Muscle of arm (tissue), 1 donor: ENCODE measurements at regions not wholly inside any gene's neighbourhood (a gene's known extent, or its start where the extent isn't known, plus 50 kb on each side); places are given as distances from the start of the nearest gene placed in this dataset.

Experiments used
- DNase-seq: peaks from one replicate; pipeline ENCODE4 v3.0.0-alpha.2; 2013

DNA sequence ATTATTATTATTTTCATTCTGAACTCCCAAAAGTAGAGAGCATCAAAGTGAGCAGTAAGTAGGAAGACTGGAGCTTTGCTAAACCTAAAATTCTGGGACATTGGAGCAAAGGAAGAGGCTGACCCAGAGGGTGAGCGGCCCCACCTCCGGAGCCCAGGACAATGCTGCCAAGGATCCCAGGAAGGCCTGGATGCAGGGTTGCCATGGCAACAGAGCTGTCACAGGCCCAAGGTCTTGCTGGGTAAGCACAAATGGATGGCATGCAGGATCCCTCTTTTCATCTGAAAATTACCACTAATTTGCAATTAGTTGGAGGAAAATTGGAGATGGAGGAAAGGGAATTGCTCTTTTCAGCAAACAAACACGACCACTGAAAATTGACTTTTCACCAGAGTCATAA is 457.9 kb upstream of the CDH5 start:
- DNase-seq = no peak

DNA sequence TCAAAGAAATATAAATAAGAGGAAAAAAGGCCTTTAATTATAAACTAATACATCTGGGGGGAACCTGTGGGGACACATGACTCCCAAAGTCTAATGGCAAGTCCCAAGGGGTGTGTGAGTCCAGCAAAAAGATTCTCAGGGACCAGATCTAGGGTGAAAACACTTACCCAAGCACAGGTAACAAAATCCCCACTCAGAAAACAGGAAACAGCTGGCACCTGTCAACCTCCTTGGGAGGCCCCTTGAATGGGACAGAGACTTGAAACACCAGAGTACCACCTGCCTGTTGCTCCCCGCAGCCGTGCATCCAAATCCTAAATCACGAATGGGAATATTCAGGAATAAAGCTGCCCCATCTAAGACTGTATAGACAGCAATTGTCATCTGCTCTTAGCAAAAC is 461.2 kb upstream of the CDH5 start:
- DNase-seq = no peak

DNA sequence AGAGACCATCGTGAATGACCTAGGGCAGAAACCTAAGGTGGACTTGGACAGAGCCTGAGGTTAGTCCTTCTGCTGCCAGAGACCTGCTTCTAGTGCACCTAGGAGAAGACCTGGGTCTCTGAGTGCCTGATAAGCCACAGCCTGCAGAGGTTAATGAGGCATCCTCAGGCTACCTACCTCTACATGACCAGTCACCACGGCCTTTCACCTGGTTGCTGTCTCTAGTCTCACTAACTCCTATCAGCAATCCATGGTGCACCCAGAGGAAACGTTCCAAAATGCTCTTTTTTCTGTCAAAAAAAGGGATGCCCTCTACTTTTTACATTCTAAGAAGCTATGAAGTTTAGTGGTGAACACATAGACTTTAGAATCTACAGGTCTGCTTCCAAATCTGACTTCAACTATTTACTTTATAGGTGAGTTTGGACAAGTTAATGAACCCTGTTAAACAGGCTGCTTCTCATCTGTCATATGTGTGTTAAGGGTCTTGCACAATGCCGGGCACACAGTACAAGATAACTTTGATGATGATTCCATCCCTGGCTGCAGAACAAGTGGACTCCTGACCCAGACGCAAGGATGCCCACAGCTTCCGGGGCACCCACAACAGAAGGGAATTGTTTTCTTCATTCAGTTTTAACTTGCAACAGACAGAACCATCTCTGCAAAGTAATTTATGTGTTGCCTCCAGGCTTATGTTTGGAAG is 469.9 kb upstream of the CDH5 start:
- no peak for DNase-seq

DNA sequence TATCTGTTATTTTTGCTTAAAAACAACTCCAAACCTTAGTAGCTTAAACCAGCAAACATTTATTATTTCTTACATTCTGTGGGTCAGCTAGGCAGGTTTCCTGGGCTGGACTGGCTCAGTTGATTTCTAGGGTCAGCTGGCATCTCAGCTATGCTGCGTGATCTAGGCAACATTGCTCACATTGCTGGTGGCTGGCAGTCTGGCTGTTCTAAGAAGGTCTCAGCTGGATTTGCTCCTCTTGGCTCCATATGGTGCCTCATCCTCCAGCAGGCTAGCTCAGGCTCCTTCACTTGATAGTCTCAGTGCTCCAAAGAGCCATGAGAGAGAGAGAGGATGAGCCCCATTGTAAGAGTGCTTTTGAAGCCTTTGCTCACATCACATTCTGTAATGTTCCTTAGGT is 470.6 kb upstream of the CDH5 start:
- no peak for DNase-seq

DNA sequence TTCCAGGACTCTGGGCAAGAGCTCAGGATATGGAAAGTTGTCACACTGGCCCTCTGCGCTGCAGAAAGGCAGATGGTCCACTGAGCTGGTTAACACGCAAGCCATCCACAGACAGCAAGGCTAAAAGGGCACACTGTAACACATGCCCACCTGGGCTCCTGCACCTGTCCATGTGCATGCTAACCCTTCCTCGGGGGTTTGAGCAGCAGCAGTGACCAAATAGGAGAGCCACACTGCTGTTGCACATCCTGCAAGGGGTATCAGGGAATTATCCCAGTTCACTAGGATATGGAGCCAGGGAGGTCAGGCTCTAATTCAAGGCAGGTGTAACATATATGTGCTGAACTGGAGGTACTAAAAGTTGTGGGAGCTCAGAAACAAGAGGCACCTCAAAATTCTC is 471.0 kb upstream of the CDH5 start:
- DNase-seq = no peak

DNA sequence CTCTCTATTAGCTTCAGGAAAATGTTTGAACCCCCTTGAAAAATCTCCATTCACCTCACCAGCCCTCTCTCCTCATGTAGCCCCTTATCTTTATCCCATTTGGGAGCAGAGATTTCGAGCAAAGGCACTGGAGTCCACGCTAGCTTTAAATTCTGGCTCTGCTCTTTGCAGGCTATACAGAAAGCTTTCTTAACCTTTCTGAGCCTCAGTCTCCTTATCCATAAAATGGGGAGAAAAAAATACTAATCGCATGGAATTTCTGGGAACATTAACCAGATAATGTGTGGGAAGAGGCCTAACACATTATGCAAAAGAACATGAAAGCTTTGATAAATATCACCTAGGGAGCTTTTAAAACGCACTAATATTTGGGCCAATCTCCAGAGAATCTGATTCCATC is 476.3 kb upstream of the CDH5 start:
- no peak for DNase-seq

DNA sequence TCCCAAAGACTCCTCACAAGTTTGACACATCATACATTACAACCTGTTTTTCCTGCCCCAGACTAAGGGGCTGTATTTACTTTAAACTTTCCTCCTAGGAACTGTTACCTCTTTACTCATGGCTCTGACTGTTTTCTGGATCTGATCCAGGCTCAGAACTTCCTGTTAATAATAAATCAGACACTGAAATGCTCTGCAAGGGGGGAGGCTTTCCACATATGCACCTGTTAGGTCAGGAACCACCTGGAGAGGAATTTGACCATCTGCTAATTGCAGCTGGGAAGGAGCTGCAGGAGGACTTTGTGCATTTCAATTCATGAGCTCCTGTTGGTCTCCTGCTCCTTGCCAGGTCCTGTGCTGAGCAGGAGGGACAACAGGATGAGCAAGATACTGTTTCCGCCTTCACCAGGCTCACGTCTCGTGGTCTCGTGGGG is 476.9 kb upstream of the CDH5 start:
- no peak for DNase-seq

DNA sequence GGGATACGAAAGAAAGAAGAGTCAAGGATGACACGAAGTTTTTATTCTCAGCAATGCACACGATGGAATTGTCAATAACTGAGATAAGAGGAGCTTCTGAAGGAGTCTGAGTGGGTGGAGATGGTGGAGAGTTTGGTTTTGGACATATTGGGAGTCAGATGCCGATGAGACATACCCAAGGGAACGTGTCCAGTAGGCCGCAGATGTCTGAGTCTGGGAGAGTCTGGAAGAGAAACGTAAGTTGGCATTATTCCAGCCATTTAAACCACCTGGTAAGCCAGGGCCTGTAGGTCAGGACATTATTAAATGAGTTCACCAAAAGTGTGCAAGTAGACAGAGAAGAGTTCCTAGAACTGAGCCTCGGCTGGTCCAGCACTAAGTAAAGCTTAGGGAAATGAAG is 478.3 kb upstream of the CDH5 start:
- DNase-seq = no peak

DNA sequence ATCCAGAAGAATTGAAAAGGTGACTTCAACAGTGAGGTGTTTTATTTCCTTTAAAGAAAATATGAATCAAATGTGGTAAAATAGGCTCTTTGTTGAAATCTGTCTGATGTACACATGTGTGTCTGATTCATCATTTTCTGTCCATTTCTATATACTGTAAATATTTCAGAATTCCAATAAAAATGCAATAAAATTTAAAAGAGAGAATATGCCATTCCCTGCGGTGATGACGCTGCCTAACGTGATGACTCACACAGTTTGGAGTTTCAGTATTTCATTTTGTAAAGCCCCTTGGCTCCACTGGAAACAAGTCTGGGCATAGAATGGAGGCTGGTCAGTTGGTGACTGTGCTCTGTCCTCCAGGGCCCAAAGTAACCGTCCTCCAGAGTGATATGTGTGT is 482.5 kb upstream of the CDH5 start:
- no peak for DNase-seq

DNA sequence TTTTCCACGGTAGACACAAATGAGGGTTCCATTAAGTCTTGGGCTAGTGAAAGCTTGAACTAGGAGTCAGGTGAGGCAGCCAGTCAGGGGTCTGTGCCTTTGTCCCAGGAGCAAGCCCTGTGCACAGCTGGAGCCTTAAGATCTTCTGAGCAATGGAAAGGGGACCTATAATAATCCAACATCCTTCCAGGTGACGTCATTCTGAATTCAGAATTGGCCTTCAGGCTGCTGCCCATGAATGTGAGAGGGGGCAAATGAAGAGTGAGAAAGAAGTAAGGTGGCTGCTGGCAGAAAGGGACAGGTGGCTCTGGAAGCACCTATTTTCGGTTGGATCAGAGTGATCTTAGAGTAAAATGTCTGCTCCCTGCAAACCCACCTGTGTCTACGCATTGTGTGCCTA is 488.1 kb upstream of the CDH5 start:
- no peak for DNase-seq

DNA sequence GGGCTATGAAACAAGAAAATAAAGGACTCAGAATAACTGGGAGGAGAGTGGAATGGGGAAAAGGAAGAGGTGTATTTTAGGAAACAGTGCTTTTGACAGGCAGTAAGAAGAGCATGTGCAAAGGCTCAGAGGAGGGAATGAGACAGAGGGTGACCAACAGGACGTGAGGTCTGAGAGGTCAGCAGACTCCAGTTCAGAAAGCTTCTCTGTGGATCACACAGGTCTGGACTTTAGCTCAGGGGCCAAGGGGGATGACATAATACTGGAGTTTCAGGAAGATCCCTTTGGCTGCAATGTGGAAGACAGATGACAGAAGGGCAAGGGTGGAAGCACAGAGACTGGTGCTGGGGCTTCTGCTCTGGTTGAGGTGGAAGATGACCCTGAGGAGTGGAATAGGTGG is 489.9 kb upstream of the CDH5 start:
- DNase-seq = no peak

DNA sequence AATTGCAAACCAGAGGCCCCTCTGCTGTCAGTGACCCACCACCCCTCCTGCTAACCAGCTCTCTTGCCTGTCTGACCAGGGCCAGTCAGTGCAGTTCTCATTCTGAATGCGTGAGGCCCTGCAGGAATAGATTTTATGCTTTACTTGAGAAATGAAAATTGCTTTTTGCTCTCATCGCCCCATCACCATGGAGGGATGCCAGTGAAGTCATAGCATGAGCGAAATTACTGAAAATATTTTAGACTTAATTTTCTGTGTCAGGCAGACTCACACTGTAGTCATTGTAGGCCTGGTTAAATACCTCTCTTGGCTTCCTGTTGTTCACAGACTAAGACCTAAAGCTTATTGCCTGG is 490.5 kb upstream of the CDH5 start:
- DNase-seq = peak; percentile 35

DNA sequence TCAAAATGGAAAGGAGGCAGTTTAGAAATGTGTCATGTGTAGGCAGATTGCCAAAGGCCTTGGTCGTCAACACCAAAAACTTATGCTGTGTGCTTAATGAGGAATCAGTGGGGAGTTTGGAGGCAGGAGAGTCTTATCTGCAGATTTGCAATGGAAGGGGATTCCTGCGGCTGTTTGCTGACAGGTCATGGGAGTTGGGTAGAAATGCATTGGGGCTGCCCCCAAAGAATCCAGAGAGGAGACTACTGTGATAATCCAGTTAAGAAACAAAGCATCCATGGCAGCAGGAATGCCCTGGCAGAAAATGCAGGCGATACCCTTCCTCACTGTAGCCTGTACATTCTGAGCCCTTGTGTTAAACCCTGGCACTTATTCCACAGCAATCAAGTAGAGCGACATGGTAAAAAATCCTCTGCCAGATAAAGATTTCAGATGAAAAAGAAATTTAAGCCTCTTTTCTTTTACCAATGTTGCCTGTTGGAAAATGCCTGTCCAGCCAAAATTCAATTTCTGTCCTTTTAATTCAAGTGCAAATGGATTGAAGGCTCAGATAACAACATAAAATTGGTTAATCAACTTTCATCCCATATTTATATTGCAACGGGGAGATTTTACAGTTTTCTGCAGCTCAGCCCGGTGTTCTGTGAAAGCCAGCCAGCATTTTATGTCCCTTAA is 491.0 kb upstream of the CDH5 start:
- no peak for DNase-seq

DNA sequence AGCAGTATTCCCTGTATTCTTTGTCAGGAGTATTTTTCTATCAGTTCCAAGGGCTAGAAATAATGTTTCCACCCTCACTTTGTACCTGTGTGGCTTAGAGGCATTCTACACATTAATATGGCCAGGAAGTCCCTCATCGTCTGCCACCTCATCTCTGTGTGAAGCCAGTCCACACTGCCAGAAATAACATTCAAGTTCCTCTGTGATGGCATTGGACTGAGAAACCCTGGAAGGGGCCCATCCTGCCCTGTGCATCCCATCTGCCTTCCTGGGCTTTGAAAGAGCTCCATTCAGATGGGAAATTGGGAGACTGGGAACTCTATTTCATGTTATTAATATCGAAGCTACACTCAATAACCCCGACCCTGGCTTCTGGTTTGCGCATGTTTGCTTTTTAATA is 497.2 kb upstream of the CDH5 start:
- DNase-seq = no peak

DNA sequence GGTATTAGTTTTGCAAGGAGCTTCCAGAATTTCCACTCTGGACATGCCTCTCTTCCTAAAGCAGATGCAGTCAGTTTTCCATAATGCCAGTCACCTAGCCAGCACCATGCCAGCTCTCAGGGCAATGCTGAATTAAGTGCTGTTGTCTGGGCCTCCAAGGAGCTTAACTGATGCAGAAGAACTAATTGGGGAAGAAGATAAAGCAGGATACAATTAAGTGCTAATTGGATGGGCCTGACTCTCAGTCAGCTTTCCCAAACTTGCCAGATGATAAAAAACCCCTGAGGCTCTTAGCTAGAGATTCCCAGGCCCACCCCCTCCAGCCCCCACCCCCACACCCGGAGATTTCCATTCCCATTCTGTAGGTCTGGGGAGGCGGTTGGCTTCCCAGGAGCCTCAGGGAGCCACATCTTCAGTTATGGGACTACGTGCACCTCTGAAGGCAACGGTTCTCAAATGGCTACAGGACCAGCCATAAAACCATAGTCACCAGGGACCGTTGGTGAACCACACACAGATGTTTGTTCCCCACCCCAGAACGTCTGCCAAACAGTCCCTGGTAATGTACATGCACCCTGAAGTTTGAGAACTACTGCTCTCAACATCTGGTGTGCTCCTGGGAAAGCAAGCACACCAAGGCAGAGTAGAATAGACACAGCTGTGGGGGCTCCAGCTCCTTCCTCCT is 499.1 kb upstream of the CDH5 start:
- no peak for DNase-seq

DNA sequence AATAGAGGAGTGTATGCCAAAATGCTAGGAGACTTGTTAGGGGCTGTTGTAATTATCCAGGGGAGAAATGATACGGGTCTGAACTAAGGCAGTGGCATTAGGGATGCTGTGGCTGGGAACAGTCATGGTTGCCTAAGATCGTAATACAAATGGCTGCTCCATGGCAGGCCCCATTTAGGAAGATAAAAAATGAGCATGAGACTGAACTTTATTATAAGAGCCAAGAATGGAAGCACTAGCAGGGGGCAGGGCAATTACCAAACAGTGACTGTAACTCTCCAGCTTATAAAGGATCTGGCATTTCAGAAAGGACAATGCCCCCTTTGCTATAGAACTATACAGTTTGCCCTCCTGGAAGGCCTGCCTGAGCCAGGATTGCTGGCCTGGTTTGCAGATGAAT is 503.3 kb upstream of the CDH5 start:
- no peak for DNase-seq

DNA sequence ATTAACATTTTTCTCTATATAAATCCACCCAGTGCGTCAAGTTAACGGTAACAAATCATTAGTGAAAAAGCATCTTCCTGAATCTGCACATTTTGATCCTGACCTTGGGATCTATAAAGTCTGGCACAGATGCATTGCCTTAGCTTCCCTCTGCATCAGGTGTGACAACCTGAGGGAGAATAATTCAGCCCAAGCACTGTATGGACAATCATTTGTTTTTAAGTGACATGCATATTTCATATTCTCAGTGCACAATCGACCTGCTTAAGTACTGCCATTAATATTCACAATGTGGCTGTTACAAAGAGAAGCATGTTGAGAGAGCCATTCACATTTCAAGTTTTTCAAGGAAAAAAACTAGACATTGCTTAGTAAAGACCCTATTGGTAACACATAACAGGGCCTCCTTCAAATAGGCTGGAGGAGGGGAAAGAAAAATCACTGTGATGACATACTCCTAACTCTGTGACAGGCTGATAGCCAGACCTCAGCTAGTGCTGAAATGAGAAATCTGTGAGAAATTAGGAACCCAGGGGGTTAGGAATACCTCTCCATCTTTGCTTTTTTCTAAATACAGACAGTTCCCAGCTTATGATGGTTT is 505.3 kb upstream of the CDH5 start:
- no peak for DNase-seq

DNA sequence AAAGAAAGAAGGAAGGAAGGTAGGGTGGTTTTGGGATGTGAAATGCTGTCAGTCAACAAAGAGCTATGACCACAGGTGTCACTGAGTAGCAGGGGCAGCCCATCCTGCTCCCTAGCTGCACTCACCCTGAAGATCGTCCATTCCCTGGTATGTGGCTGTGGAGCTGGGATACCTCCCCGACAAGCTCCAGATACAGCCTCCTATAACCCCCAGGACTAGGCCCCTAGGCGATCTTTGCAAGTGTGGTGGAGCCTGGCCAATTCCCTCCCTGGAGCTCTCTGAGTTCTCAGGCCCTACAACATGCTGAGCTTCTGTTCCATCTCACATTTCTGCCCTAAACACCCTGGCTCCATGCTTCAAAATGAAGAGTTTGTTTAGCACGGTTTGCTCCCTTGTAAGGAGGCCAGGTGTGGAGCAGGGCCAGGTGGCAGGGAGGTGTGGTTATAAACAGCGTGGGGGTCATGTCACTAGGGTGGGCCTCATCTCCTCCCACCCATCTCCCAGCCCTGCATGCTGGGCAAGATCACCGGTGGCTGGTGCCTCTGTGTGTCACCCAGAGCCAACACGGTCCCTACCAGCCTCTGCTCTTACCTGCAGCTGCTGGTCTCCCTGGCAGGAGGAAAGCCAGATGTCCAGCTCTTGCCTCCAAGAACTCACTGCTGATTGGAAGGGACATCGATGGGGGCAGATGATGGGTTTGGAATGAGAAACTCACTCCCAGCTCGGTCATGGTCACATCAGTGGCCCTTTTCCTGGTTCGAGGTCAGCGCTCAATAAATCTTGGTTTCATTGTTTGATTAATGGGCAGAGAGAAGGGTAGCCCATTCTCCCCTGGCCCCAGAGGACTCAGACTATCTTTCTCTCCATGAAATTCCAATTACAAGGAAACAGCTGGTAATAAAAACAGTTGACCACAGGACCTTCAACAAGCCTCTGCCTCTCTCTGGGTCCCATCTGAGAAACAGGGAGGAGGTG is 511.0 kb upstream of the CDH5 start:
- DNase-seq = no peak

DNA sequence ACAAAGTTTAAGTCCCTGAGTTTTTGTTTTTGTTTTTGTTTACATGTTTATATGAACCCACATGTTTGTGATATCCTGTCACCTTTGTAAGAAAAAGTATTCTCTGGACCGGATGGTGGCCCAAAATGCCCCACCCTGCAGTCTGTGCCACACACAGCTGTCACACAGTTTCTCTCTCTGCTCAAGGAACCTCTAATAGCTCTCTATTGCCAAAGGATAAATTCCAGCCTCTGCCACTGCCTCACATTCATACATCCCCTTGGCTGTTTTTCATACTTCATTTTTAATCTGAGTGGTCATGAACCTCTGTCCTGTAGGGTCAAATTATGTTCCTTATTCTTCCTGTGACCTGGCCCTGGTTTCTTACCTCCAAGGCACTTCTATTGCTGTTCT is 520.3 kb upstream of the CDH5 start:
- no peak for DNase-seq

DNA sequence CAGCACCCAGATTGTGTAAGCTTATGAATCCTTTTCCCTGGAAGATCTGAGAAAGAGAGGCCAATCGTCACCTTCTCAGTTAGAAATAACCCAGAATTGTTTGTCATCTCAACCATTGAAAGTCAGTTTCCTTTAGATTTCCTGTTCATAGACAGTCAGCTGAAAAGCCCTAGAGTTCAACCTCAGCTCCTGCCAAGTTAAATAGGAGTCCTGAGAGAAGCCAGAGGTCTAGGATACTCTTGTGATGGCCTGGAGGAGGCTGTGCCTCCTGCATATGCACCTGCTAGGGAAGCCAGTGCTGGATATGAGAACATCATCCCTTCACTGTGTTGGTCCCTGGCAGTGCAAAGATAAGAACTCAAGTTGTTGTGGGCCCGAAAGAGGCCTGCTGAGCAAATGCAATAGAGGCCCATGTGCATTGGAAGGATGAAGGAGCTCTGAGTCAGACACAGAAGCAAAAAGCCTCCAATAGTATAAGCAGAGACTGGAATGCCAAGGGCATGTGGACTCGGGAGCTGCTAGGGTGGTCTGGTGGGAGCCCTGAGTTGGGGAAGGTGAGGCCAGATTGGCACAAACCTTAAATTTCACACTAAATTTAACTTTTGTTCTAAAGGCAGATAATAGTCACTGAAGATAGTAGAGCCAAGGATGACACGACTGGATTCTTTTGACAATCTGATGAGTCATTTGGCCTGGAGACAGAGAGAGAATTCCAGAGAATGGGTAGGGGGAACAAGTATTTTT is 520.9 kb upstream of the CDH5 start:
- no peak for DNase-seq

DNA sequence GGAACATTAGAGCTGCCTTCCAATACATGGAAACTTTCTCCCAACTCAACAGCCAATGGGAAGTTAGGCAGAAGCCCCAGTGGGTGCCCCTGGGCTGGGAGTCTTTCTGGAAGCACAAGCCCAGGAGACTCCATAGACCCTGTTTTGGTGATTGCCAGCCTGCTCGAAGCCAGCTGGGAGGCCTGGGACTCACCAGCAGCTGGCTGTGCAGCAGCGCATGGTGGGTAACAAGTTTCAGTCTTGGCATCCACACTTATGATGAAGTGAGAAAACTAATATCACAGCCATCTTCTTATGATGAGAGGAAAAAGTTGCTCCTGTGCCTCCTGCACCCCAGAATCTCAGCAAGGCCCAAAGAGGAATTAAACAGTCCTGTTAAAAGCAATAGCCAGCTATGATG is 522.5 kb upstream of the CDH5 start:
- DNase-seq = no peak
